ENCODE measurements at regions not wholly inside any gene's neighbourhood (a gene's known extent, or its start where the extent isn't known, plus 50 kb on each side); places are given as distances from the start of the nearest gene placed in this dataset.
A peak's percentile ranks its signal among the peaks of the same experiment; 100 is the strongest.

- intact Hi-C loops (cut with DNase I) = no loop called here
- DNase-seq (no peak), FAIRE-seq (no peak), ATAC-seq (no peak)
- H3K27ac ChIP-seq = no peak overlapping the region
- no peaks in the 10 kb centered on the region for H3K4me1 ChIP-seq
- H3K27me3 ChIP-seq = peaks cover 0 to 4% (median 0%) of the 10 kb centered on the region in 4 donors
- no peaks in the 10 kb centered on the region for H3K36me3 ChIP-seq
- TF ChIP-seq, protein P1, sequence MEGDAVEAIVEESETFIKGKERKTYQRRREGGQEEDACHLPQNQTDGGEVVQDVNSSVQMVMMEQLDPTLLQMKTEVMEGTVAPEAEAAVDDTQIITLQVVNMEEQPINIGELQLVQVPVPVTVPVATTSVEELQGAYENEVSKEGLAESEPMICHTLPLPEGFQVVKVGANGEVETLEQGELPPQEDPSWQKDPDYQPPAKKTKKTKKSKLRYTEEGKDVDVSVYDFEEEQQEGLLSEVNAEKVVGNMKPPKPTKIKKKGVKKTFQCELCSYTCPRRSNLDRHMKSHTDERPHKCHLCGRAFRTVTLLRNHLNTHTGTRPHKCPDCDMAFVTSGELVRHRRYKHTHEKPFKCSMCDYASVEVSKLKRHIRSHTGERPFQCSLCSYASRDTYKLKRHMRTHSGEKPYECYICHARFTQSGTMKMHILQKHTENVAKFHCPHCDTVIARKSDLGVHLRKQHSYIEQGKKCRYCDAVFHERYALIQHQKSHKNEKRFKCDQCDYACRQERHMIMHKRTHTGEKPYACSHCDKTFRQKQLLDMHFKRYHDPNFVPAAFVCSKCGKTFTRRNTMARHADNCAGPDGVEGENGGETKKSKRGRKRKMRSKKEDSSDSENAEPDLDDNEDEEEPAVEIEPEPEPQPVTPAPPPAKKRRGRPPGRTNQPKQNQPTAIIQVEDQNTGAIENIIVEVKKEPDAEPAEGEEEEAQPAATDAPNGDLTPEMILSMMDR (IDR thresholded peaks at IDR 0.05) = no peak
- WGBS, 2 donors = 61 to 70% methylated on average over 7 of the region's 7 CpGs
- no peak overlapping the region for H3K4me3 ChIP-seq
- H3K9me3 ChIP-seq = no peaks in the 10 kb centered on the region
Measured at GRCh38 chr16:5838071-5838470, 740.5 kb upstream of the EEF2KMT start.

DNA sequence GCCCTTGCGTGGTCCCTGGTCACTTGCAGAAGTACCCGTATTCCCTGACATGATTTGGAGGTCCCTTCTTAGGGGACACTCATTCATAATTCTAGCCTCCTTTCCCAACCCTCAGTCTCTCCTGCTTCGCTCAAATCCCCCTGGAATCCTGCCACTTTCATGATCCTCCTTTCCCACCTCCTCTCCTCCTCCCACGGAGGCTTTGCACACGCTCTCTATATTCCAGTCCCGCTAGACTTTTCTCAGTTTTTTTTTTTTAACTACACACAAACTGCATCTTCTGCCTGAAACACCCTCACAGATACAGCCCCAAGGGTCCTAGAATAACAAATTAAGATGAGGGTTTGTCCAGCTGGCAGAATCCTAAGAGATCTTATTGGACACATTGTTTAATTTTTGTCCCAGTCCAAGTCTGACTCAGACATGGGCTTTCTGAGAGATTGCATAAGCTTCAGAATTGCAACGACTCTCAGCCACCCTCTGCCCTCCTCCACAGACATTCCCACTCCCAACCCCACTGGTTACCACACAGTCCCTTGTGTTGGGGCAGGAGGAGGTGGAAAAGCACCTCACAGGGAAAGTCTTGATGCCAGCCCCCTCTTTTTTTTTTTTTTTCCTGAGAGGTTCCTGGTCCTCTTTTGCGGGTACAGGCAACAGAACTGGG lies 739.5 kb upstream of the EEF2KMT start:
- DNase-seq (no peak), FAIRE-seq (no peak), ATAC-seq (peak in 1 of 4 donors; percentile 30)
- intact Hi-C loops (cut with DNase I) = no loop called here
- H3K27ac ChIP-seq = no peak overlapping the region
- H3K9me3 ChIP-seq = no peaks in the 10 kb centered on the region
- no peaks in the 10 kb centered on the region for H3K4me1 ChIP-seq
- H3K36me3 ChIP-seq = no peaks in the 10 kb centered on the region
- WGBS, 2 donors = 58 to 59% methylated on average over 8 of the region's 8 CpGs
- H3K27me3 ChIP-seq = peaks cover 0 to 4% (median 0%) of the 10 kb centered on the region in 4 donors
- no peak overlapping the region for H3K4me3 ChIP-seq
- TF ChIP-seq, protein P1 (IDR thresholded peaks at IDR 0.05) = no peak

GRCh38 chr16:5835876-5836275 lies 738.3 kb upstream of the EEF2KMT start:
- Histone ChIP-seq H3K4me1 (no peaks in the 10 kb centered on the region), H3K27me3 (peaks cover 0 to 4% (median 0%) of the 10 kb centered on the region in 4 donors), H3K27ac (no peak overlapping the region), H3K9me3 (no peaks in the 10 kb centered on the region), H3K4me3 (no peak overlapping the region), H3K36me3 (no peaks in the 10 kb centered on the region)
- intact Hi-C loops (cut with DNase I) = no loop called here
- WGBS, 2 donors = 61 to 74% methylated on average over 8 of the region's 8 CpGs
- DNase-seq (no peak), ATAC-seq (no peak), FAIRE-seq (no peak)
- TF ChIP-seq, protein P1 (IDR thresholded peaks at IDR 0.05) = no peak

GRCh38 chr16:5826332-5826731 lies 728.7 kb upstream of the EEF2KMT start:
- Histone ChIP-seq H3K27me3 (no peaks in the 10 kb centered on the region), H3K27ac (no peak overlapping the region), H3K4me1 (no peaks in the 10 kb centered on the region), H3K4me3 (no peak overlapping the region), H3K9me3 (no peaks in the 10 kb centered on the region), H3K36me3 (no peaks in the 10 kb centered on the region)
- WGBS, 2 donors = 54 to 67% methylated on average over 1 of the region's 1 CpG
- TF ChIP-seq, protein P1 (IDR thresholded peaks at IDR 0.05) = no peak
- DNase-seq (no peak), ATAC-seq (no peak), FAIRE-seq (no peak)
- intact Hi-C loops (cut with DNase I) = no loop called here

GRCh38 chr16:5820472-5820871 lies 722.9 kb upstream of the EEF2KMT start:
- ATAC-seq (no peak), DNase-seq (no peak)
- 65 to 67% methylated on average over 13 of the region's 13 CpGs for WGBS, 2 donors

More at GRCh38 chr16:5820472-5820871, 722.9 kb upstream of the EEF2KMT start:
- TF ChIP-seq, protein P1 (IDR thresholded peaks at IDR 0.05) = no peak
- Histone ChIP-seq H3K4me1 (no peaks in the 10 kb centered on the region), H3K9me3 (no peaks in the 10 kb centered on the region), H3K4me3 (no peak overlapping the region), H3K27ac (no peak overlapping the region), H3K36me3 (no peaks in the 10 kb centered on the region), H3K27me3 (no peaks in the 10 kb centered on the region)
- no peak for FAIRE-seq
- intact Hi-C loops (cut with DNase I) = no loop called here
